ENCODE measurements at regions not wholly inside any gene's neighbourhood (a gene's known extent, or its start where the extent isn't known, plus 50 kb on each side); places are given as distances from the start of the nearest gene placed in this dataset.

GRCh38 chr1:209156991-209157390, 426.5 kb upstream of the CAMK1G start:
- TF ChIP-seq EP300 (IDR thresholded peaks at IDR 0.05; ENCODE audit: borderline replicate concordance) (no peak), ZBTB7A (IDR thresholded peaks at IDR 0.05; ENCODE audit: low read depth) (no peak), TAF1 (IDR thresholded peaks at IDR 0.05; ENCODE audit: low read depth) (no peak), CEBPB (IDR thresholded peaks at IDR 0.05) (no peak), TEAD4 (IDR thresholded peaks at IDR 0.05) (no peak), EGR1 (IDR thresholded peaks at IDR 0.05) (no peak)
- TF ChIP-seq, protein P1, sequence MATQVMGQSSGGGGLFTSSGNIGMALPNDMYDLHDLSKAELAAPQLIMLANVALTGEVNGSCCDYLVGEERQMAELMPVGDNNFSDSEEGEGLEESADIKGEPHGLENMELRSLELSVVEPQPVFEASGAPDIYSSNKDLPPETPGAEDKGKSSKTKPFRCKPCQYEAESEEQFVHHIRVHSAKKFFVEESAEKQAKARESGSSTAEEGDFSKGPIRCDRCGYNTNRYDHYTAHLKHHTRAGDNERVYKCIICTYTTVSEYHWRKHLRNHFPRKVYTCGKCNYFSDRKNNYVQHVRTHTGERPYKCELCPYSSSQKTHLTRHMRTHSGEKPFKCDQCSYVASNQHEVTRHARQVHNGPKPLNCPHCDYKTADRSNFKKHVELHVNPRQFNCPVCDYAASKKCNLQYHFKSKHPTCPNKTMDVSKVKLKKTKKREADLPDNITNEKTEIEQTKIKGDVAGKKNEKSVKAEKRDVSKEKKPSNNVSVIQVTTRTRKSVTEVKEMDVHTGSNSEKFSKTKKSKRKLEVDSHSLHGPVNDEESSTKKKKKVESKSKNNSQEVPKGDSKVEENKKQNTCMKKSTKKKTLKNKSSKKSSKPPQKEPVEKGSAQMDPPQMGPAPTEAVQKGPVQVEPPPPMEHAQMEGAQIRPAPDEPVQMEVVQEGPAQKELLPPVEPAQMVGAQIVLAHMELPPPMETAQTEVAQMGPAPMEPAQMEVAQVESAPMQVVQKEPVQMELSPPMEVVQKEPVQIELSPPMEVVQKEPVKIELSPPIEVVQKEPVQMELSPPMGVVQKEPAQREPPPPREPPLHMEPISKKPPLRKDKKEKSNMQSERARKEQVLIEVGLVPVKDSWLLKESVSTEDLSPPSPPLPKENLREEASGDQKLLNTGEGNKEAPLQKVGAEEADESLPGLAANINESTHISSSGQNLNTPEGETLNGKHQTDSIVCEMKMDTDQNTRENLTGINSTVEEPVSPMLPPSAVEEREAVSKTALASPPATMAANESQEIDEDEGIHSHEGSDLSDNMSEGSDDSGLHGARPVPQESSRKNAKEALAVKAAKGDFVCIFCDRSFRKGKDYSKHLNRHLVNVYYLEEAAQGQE (IDR thresholded peaks at IDR 0.05; ENCODE audit: low read depth) = no peak

All from Ishikawa (cell line).